Endothelial cell of umbilical vein (primary cell): ENCODE measurements at regions not wholly inside any gene's neighbourhood (a gene's known extent, or its start where the extent isn't known, plus 50 kb on each side); places are given as distances from the start of the nearest gene placed in this dataset.

Source experiments
- BruUV-seq: library from RNA; stranded (reverse); fragments of 400-500 nt; replicated peaks from 2 replicates; lab custom pipeline; 2021; lab: Mats Ljungman, UMichigan
- CTCF ChIA-PET: fragments of 300-600, 350-600 bp; sonication (Branson Sonifier 250); formaldehyde crosslinking; loops from one replicate; lab custom pipeline; 2021; ENCODE audit warnings: antibody characterized with exemption, inconsistent platforms; lab: Charles Lee
- POLR2A ChIA-PET: fragments of 300-600, 350-600 bp; sonication (Branson Sonifier 250); formaldehyde crosslinking; loops from one replicate; lab custom pipeline; 2021; ENCODE audit warnings: antibody characterized with exemption, inconsistent platforms; lab: Charles Lee
- DNase-seq: peaks from one replicate; pipeline ENCODE4 v3.0.0-alpha.2; 2011; ENCODE audit warnings: low read depth, low spot score
- FAIRE-seq: peaks from 2 replicates; lab custom pipeline; 2011; peaks lifted over from hg19 to GRCh38; lab: Jason Lieb, UNC
- H2AFZ ChIP-seq: 2 replicates; pipeline ENCODE4 v1.6.0; 2012; ENCODE audit warnings: low read depth, low read length, control low read depth, inconsistent platforms
- H3K27ac ChIP-seq: 2 replicates; pipeline ENCODE4 v1.5.1; 2011; ENCODE audit warnings: low read depth, mild to moderate bottlenecking, control low read depth, low read length, moderate library complexity; ENCODE audit not compliant: insufficient read depth
- H3K27me3 ChIP-seq, 2 experiments: 2 replicates each; pipeline versions ENCODE4 v1.6.0 to v1.6.1; 2011; ENCODE audit warnings: low read length in 2 of 2, mixed read lengths in 1 of 2; ENCODE audit not compliant: control insufficient read depth in 2 of 2, insufficient read depth in 2 of 2
- H3K36me3 ChIP-seq, 2 experiments: 2 replicates in 1 of 2; 3 replicates in 1 of 2; pipeline ENCODE4 v1.5.1; 2011; ENCODE audit warnings: low read length in 2 of 2, mild to moderate bottlenecking in 1 of 2, moderate library complexity in 1 of 2; ENCODE audit not compliant: control insufficient read depth in 2 of 2, insufficient read depth in 2 of 2; ENCODE audit errors: extremely low read depth in 1 of 2
- H3K4me1 ChIP-seq: 3 replicates; pipeline ENCODE4 v1.5.1; 2011; ENCODE audit warnings: mild to moderate bottlenecking, low read length; ENCODE audit not compliant: control insufficient read depth, insufficient read depth; ENCODE audit errors: extremely low read depth
- H3K4me2 ChIP-seq: 2 replicates; pipeline ENCODE4 v1.6.1; 2011; ENCODE audit warnings: low read length, control low read depth, mixed read lengths; ENCODE audit not compliant: insufficient read depth
- H3K4me3 ChIP-seq, 3 experiments: fragments of 200-600 bp in 1 of 3; sonication (generic), shearing (Covaris generic) in 1 of 3; replicated peaks in 1 of 3; 2 replicates each; pipeline ENCODE4 v1.5.1; 2011 to 2016; ENCODE audit warnings: control low read depth in 3 of 3, low read length in 3 of 3, mild to moderate bottlenecking in 2 of 3, inconsistent platforms in 1 of 3, low read depth in 1 of 3, moderate library complexity in 1 of 3; ENCODE audit not compliant: insufficient read depth in 1 of 3
- H3K79me2 ChIP-seq: 2 replicates; pipeline ENCODE4 v1.6.0; 2012; ENCODE audit warnings: low read length, inconsistent platforms; ENCODE audit not compliant: control insufficient read depth, insufficient read depth
- H3K9ac ChIP-seq: replicated peaks from 2 replicates; pipeline ENCODE3; 2011; ENCODE audit warnings: low read length, control low read depth; ENCODE audit not compliant: insufficient read depth; ENCODE audit errors: extremely low read depth
- H3K9me1 ChIP-seq: replicated peaks from 3 replicates; pipeline ENCODE4 v1.6.0; 2011; ENCODE audit warnings: mild to moderate bottlenecking, low read length; ENCODE audit not compliant: control insufficient read depth, insufficient read depth; ENCODE audit errors: extremely low read depth
- H3K9me3 ChIP-seq: replicated peaks from 2 replicates; pipeline ENCODE4 v1.5.1; 2012; ENCODE audit warnings: low read length, inconsistent platforms; ENCODE audit not compliant: control insufficient read depth, insufficient read depth
- H4K20me1 ChIP-seq: replicated peaks from 2 replicates; pipeline ENCODE3; 2011; ENCODE audit warnings: mild to moderate bottlenecking, low read length; ENCODE audit not compliant: control insufficient read depth, insufficient read depth; ENCODE audit errors: extremely low read depth
- CTCF ChIP-seq, 2 donors: IDR thresholded peaks; 1 replicate in 1 of 2; 2 replicates in 1 of 2; pipeline ENCODE4 v1.5.1; 2011; ENCODE audit warnings: low read length in 2 of 2, mild to moderate bottlenecking in 2 of 2, moderate library complexity in 2 of 2, control low read depth in 1 of 2, inconsistent platforms in 1 of 2, low read depth in 1 of 2; ENCODE audit not compliant: insufficient read depth in 1 of 2; ENCODE audit errors: extremely low read depth in 1 of 2
- EZH2 ChIP-seq: IDR thresholded peaks from 2 replicates; pipeline ENCODE4 v1.6.1; 2012; ENCODE audit warnings: borderline replicate concordance, low read depth, mild to moderate bottlenecking, moderate library complexity, low read length, inconsistent platforms; ENCODE audit not compliant: severe bottlenecking
- MYC ChIP-seq: IDR thresholded peaks from one replicate; pipeline ENCODE4 v1.6.1; 2011; ENCODE audit warnings: mild to moderate bottlenecking, low read depth, low read length
- POLR2A ChIP-seq: IDR thresholded peaks from 2 replicates; pipeline ENCODE4 v1.6.1; 2012; ENCODE audit warnings: low read depth, mild to moderate bottlenecking, control low read depth, low read length
- dilution Hi-C: fragments of 300-500 bp; cut with MboI; formaldehyde crosslinking; loops from one replicate; pipeline ENCODE4 v1.15.0; 2019; ENCODE audit warnings: low sequenced_read_pairs; ENCODE audit not compliant: extremely low pct_ligation_motif_present
- intact Hi-C: fragments of 100-400 bp; cut with micrococcal nuclease; formaldehyde crosslinking; loops from one replicate; pipeline ENCODE4 v1.10.0; 2022
- TF ChIP-seq, protein P1 (sequence below): IDR thresholded peaks from 2 replicates; pipeline ENCODE4 v1.6.1; 2011; ENCODE audit not compliant: insufficient read depth, insufficient read length

GRCh38 chr4:64781737-64782326, 372.6 kb upstream of the TECRL start:
- peak; percentile 74 for FAIRE-seq
- Histone ChIP-seq H3K27ac (no peak overlapping the region), H3K4me2 (no peak overlapping the region), H3K27me3 (no peaks in the 10 kb centered on the region), H3K79me2 (no peaks in the 10 kb centered on the region), H4K20me1 (no peaks in the 10 kb centered on the region), H3K4me3 (no peak overlapping the region), H3K9me1 (no peaks in the 10 kb centered on the region), H3K9ac (no peak overlapping the region), H2AFZ (no peak overlapping the region), H3K4me1 (peaks cover 24% of the 10 kb centered on the region), H3K9me3 (no peaks in the 10 kb centered on the region), H3K36me3 (no peaks in the 10 kb centered on the region)
- ChIA-PET CTCF (interaction anchor here (1.0 to 1.4 kb wide), 6 partner anchors 9 to 1907 kb away, joined by 3 to 6 read pairs (median 3); no protein-coding TSS in a partner anchor), POLR2A (no interaction called here)
- DNase-seq = peak; percentile 71
- peak; percentile 39 to 46 for TF ChIP-seq CTCF (IDR thresholded peaks at IDR 0.05; ENCODE audit: extremely low read depth in 1 of 2, insufficient read depth in 1 of 2, low read depth in 1 of 2, low read length in 2 of 2)
- no peak for TF ChIP-seq POLR2A
- intact Hi-C loops (loop anchor here (2.0 to 10.0 kb wide), 4 partner anchors 70 to 1905 kb away; no protein-coding TSS in a partner anchor), dilution Hi-C loops (no loop called here)
- no TSS peak for BruUV-seq

DNA sequence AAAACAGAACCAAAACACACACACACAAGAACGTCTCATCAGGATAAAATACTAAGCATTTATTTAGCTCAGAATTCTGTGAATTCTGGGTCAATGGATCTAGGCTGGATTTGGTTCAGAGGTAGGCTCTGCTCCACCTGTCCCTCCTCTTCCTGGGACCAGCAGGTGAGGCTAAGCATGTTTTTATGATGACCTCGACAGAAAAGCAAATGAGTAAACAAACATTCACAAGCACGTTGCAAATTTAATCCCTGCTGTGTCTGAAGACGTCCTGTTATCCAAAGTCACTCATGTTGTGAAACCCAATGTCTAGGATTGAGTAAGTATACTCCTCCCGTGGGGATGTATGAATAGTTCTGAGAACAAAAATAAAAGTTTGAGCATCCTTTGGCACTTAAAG, 371.4 kb upstream of the TECRL start:
- H3K9ac ChIP-seq = no peak overlapping the region
- H3K9me1 ChIP-seq = no peaks in the 10 kb centered on the region
- BruUV-seq = no TSS peak
- ChIA-PET CTCF (interaction anchor here (1.0 to 1.6 kb wide), 4 partner anchors 8 to 228 kb away, joined by 3 to 6 read pairs (median 3); no protein-coding TSS in a partner anchor), POLR2A (no interaction called here)
- no peaks in the 10 kb centered on the region for H3K79me2 ChIP-seq
- H3K27me3 ChIP-seq = no peaks in the 10 kb centered on the region
- H2AFZ ChIP-seq = no peak overlapping the region
- H3K4me1 ChIP-seq = peaks cover 17% of the 10 kb centered on the region
- no peaks in the 10 kb centered on the region for H3K36me3 ChIP-seq
- no peaks in the 10 kb centered on the region for H4K20me1 ChIP-seq
- no peak overlapping the region for H3K4me3 ChIP-seq
- no peak overlapping the region for H3K27ac ChIP-seq
- no peak for TF ChIP-seq EZH2
- TF ChIP-seq MYC = no peak
- TF ChIP-seq, protein P1, sequence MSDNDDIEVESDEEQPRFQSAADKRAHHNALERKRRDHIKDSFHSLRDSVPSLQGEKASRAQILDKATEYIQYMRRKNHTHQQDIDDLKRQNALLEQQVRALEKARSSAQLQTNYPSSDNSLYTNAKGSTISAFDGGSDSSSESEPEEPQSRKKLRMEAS = no peak
- DNase-seq (no peak), FAIRE-seq (no peak)
- H3K4me2 ChIP-seq = no peak overlapping the region
- H3K9me3 ChIP-seq = no peaks in the 10 kb centered on the region
- intact Hi-C loops (loop anchor here (2.0 to 10.0 kb wide), 4 partner anchors 68 to 1907 kb away; no protein-coding TSS in a partner anchor), dilution Hi-C loops (no loop called here)
